GM19452 (cell line): ENCODE measurements at regions not wholly inside any gene's neighbourhood (a gene's known extent, or its start where the extent isn't known, plus 50 kb on each side); places are given as distances from the start of the nearest gene placed in this dataset.

Experiments
- ATAC-seq: cut with Tn5 transposase; IDR thresholded peaks from one replicate; pipeline ENCODE4 v1.9.1; 2021; ENCODE audit not compliant: unreplicated experiment

DNA sequence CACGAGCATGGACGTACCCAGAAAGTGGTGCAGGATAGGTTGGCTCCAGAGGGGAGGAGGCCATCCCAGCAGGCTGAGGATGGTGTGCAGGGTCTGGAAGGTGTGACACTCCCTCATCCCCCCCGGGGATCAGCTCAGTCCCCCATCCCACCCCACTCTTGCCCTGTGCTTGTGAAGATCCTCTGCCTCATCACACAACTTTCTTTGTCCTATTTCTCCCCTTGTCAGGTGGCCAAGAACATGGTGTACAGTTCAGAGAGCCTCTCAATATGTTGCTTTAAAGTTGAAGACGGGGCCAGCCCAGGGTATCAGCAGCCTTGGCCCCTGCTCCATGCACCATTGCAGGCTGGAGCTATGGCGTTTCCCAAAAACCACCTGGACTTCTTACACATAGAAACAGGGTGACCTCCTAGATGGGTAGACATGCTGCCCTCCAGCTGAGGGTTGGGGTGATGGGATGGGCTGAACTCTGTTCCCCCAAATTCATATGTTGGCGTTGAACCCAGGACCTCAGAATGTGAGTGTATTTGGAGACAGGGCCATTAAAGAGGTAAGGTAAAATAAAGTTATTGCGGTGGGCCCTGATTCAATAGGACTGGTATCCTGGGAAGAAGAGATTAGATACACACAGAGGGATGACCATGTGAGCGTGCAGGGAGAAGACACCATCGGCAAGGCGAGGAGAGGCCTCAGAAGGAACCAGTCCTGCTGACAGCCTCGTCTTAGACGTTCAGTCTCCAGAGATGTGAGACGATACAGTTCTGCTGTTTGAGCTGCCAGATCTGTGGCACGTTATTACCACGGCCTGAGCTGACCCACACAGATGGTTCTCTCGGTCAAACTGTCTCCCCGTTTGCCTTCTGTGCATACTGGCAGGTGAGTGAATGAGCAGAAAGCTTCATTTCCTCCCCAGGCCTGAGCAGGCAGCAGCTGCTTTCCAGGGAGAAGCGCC is 272.5 kb downstream of the GADD45G start:
- ATAC-seq, result no peak

- ATAC-seq, result no peak
Observed at GRCh38 chr9:89878003-89878411, 273.2 kb downstream of the GADD45G start.

GRCh38 chr9:89878687-89879086 is 273.9 kb downstream of the GADD45G start:
- ATAC-seq, result no peak

DNA sequence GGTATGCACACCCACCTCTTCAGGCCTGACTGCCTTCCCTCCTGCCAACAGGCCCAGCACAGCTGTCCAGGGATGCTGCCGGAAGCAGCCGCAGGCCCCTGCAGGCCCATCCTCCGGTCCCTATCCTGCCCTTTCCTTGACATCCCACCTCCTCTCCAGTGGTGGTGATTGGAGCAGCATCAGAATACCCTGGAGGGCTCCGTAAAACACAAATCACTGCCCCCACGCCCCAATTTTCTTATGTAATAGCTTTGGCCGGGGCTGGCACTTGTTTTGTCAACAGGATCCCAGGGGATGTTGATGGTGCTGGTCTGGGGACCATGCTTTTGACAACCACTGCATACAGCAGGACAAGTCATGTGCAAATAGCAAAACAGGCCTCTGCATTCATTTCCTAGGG is 274.5 kb downstream of the GADD45G start:
- no peak for ATAC-seq

DNA sequence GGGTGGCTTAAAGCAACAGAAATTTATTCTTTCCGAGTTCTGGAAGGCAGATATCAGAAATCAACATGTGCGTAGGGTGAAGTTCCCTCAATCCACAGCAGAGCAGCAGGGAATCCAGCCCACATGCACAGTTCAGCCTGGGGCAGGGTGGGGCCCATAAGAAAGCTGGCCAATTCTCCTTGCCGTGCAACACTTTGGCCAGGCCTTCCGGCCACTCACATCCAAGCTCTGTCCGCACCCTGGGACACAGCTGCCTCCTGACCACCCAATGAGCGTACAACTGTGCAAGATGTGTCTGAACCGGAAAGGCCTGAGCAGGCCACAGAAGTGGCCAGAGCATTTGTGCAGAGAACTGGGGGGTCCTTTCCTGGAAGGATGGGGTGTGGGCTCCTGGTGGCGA is 274.9 kb downstream of the GADD45G start:
- ATAC-seq, result no peak

DNA sequence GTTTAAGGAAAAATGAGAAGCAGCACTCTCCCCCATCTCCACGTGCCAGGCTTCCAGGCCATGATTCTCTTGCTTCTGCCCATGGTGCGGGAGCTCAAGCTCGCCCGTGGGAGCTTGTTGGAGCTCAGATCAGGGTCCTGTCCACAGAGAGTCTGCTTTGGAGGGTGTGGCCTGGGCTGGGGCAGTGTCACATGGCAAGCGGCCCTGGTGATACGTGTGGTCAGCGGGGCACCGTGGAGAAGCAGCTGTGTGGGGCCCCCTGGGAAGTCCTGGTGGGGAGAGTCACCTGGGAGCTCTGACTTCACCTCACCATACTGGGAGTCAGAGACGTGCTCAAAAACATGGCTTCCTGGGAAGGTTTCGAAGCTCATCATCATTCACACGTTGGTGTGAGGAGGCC is 275.3 kb downstream of the GADD45G start:
- no peak for ATAC-seq

DNA sequence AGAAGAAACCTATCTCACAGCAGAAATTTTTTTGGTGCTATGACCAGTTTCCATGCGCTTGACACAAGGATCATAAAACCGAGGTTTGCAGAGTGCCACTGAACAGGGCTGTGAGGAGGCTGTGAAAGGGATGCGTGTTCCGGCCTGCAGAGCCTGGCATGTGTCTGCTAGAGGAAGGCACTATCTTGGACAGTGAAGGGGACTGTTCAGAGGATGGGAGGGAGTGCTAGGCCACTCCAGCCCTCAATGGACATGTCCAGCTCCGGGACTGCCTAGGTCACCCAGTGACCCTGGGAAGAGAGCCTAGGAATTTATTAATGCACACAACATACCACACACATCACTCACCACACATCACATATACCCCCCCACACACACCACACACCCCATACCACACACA is 275.9 kb downstream of the GADD45G start:
- no peak for ATAC-seq

- ATAC-seq, result no peak
Observed at GRCh38 chr9:89881431-89881830, 276.6 kb downstream of the GADD45G start.

GRCh38 chr9:89882930-89883361 is 278.1 kb downstream of the GADD45G start:
- ATAC-seq, result no peak

DNA sequence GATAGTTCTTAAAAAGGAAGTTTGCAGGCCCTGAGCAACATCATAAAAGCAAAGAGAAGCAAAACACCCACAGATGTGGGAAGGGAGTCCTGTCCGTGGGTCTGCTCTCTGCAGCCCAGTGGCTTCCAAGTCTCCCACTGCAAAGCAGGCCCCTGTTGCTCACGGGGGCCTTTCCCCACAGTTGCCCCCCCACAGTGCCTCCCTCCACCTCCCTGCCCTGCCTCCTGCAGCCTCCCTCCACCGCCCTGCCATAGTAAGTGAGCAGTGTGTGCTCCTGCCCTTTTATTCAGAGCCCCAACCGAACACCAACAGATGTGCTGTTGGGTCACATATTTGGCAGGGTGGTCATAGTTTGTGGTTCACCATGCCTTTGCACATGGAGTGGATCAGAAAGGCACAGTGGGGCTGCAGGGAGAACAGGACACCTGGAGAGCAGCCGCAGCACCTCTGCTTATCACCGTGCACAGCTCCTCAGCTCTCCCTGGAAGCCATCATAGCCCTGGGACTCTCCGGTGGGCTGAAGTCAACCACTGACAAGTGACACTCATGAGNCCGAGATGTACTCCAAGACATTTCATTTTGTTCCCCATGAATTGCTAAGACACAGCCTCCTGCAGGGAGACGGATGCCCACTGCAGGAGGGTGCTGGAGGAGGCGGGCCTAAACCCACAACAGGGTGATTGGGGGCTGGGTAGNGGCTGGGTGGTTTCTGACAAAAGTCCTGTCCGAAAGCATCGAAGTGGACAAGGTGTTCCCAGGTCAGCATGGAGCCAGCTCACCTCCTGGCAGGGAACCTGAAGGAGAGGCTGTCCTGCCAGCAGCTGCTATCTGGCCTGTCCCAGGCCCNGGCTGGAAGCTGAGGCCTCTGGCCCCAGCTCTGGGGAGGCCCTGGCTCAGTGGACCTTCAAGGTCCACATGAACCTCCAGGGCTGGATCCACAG is 278.9 kb downstream of the GADD45G start:
- no peak for ATAC-seq

- no peak for ATAC-seq
Observed at GRCh38 chr9:89884356-89885083, 279.7 kb downstream of the GADD45G start.

DNA sequence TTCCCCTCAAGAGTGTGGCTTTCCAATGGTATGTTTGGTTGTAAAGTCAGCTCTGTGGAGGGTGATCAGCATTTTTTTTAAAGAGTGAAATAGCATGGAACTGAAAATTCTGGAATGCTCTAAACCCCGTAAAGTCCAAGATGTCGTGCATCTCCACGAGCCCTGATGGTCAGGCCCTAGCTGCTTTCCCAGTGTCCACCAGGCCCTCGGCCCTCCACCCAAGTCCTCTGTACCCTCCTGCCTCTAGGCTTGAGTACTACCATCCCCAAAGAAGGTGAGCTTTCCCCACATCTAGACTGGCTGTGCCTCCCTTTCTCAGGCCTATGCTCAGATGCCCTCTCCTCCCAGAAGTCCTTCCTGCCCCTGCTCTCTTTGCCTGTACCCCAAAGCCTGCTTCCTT is 280.3 kb downstream of the GADD45G start:
- ATAC-seq, result no peak

- ATAC-seq, result no peak
Observed at GRCh38 chr9:89886281-89886700, 281.5 kb downstream of the GADD45G start.

DNA sequence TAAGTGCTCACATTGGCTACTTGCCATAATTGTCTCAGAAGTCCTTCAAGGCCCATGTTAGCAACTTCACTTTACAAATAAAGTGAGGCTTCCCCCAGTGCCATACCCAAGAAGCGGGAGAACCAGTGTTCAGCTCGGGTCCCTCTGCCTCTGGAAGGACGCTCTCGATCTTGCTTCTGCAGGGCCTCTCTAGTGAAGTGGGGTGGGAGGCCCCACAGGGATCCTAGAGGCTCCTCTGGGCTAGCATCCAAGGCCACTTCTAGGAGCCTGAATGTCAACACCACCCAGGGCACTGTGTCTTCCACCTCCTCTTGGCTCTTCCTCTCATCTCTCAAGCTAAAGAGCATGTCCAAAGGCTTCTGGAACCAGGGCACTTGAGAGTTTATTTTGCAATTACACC is 282.5 kb downstream of the GADD45G start:
- no peak for ATAC-seq

GRCh38 chr9:89888233-89888632 is 283.4 kb downstream of the GADD45G start:
- ATAC-seq, result no peak

DNA sequence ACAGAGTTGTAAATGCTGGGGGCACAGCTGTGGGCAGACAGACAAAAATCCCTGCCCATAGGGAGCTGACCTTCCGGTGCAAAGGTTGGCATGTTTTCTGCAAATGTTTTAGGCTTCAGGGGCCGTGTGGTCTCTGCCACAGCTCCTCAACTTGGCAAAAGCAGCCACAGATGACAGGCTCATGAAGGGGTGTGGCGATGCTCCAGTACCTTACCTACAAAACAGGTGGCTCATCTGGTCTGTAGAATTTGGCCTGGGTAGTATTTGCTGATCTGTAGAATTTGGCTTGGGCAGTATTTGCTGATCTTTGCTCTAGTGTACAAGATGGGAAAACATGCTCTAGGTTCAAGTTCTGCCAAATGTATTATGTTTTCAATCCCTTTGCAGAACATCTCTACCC is 283.9 kb downstream of the GADD45G start:
- ATAC-seq, result no peak

DNA sequence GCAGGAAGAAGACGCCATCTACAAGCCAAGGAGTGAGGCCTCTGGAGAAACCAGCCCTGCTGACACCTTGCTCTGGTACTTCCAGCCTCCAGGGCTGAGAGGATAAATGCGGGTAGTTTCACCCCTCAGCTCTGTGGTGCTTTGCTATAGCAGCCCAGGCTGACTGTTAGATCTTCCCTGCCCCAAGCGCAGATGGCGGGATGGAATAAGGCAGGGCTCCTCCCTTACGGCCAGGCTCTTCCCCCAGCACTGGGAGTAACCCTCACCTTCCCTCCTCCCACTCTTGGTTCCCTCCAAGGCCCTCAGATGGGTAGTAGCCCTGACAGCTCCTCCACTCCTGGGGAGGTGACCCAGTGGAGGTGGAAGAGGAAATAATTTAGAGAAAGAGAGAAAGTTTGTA is 285.1 kb downstream of the GADD45G start:
- ATAC-seq, result no peak

GRCh38 chr9:89890326-89890980 is 285.6 kb downstream of the GADD45G start:
- no peak for ATAC-seq

- no peak for ATAC-seq
Observed at GRCh38 chr9:89891221-89891590, 286.4 kb downstream of the GADD45G start.

GRCh38 chr9:89891591-89892304 is 286.9 kb downstream of the GADD45G start:
- ATAC-seq, result no peak
